GM10248 (cell line): ENCODE measurements at regions not wholly inside any gene's neighbourhood (a gene's known extent, or its start where the extent isn't known, plus 50 kb on each side); places are given as distances from the start of the nearest gene placed in this dataset.

ENCODE experiments used
- CTCF ChIA-PET: fragments of 300-600 bp; sonication (Branson Sonifier 250); formaldehyde crosslinking; extraction: SDS; loops from one replicate; lab custom pipeline; 2021; ENCODE audit warnings: antibody characterized with exemption; lab: Yijun Ruan, JAX
- POLR2A ChIA-PET: fragments of 350-650 bp; sonication (Branson Sonifier 250); formaldehyde crosslinking; extraction: SDS; loops from one replicate; lab custom pipeline; 2020; ENCODE audit warnings: antibody characterized with exemption; lab: Yijun Ruan, JAX
- DNase-seq: peaks from one replicate; pipeline ENCODE4 v3.0.0; 2012; ENCODE audit errors: extremely low spot score
- TF ChIP-seq, protein P1 (sequence below): IDR thresholded peaks from 2 replicates; pipeline ENCODE4 v1.5.1; 2012; ENCODE audit warnings: mild to moderate bottlenecking, low read depth; ENCODE audit errors: extremely low read depth, missing control alignments, control extremely low read depth

DNA sequence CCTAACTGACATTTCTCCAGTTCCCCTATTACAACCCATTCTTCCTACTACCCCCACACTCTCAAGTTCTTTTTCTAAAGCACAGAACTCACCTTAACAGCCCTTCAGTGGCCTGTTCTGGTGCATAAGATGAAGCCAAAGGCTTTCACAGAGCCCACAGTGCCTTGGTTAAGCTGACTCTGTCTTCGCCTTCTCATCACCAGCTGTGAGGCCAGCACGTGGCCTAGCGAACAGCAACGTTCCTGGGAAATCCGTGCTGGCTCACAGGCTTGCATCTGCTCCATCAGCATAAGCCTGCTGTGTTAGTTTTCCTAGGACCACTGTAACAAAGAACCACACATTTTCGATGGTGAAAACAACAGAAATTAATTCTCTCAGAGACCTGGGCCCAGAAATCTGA, 67.9 kb upstream of the LPAR1 start:
- DNase-seq = no peak
- ChIA-PET POLR2A (no interaction called here), CTCF (no interaction called here)
- TF ChIP-seq, protein P1, sequence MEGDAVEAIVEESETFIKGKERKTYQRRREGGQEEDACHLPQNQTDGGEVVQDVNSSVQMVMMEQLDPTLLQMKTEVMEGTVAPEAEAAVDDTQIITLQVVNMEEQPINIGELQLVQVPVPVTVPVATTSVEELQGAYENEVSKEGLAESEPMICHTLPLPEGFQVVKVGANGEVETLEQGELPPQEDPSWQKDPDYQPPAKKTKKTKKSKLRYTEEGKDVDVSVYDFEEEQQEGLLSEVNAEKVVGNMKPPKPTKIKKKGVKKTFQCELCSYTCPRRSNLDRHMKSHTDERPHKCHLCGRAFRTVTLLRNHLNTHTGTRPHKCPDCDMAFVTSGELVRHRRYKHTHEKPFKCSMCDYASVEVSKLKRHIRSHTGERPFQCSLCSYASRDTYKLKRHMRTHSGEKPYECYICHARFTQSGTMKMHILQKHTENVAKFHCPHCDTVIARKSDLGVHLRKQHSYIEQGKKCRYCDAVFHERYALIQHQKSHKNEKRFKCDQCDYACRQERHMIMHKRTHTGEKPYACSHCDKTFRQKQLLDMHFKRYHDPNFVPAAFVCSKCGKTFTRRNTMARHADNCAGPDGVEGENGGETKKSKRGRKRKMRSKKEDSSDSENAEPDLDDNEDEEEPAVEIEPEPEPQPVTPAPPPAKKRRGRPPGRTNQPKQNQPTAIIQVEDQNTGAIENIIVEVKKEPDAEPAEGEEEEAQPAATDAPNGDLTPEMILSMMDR = no peak

DNA sequence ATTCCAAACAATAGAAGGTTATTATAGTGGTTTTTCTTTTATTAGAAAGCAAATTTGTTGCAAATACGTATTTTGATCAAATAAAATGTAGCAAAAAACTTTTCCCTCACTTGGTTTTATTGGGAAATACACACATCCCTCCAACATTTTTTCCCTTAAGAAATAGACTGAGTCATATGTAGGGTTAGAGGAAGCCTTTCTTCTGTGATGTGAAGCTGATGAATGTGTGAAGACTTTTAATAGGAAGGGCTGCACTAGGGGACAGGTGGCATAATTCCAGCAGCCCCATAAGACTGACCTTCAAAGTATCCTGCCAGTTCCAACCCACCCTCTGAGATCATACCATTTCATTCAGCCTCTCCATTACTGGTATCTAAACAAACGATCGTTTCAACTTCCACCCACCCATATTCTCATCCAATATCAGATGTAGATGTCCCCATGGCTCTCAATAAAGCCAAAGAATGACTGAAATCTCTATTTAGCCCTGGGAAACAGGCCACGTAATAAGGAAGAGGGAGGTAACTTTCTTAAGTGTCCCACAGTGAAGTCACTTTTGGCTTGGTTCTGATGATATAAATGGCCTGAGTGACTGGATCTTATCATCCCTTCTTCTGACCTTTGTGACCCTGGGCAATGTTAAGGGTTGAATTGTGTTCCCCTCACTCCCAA, 64.7 kb upstream of the LPAR1 start:
- TF ChIP-seq, protein P1 = no peak
- DNase-seq = no peak
- ChIA-PET POLR2A (no interaction called here), CTCF (interaction anchor here (1.2 to 2.0 kb wide), 2 partner anchors 8 to 11 kb away, joined by 3 to 5 read pairs; no protein-coding TSS in a partner anchor)

DNA sequence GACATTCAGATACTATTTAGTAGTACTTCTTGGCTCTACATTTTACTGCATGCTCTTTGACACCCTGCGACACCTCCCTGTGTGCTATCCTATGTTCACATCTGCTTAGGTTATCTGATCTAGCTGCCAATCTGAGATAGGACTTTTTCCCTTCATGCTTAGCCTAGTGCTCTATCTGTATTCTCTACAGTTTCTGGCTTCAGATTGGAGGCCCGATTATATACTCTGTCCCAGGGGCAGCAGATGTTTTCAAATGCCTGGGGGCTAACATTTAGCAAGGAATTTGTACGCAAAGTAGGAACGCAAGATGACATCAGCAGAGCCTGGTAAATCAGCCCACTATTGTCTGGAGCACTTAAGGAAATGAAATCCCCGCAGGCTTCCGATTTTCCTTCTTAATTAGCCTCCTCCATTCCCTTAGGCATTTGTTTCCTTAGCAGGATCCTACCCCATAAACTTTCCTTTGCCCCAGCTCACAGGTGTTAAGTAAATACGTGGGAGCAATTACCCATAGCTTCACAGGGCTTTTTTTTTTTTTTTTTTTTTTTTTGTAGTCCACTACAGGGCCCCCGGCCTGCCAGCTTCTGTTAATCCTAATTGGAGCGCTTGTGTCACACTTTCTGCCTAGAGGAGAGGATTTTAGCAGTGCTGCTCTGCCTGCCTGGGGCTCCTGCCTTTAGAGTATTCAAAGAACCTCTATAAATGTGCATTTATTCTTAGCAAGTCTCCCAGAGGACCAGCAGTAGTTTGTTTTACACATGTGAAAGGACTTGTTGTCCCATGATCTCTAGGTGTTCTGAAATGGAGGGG, 61.1 kb upstream of the LPAR1 start:
- POLR2A ChIA-PET = interaction anchor here (0.7 kb wide), 1 partner anchor 10 kb away, joined by 4 read pairs; no protein-coding TSS in a partner anchor
- TF ChIP-seq, protein P1 = no peak
- no peak for DNase-seq
- CTCF ChIA-PET = interaction anchor here (0.9 kb wide), 1 partner anchor 13 kb away, joined by 3 read pairs; no protein-coding TSS in a partner anchor

DNA sequence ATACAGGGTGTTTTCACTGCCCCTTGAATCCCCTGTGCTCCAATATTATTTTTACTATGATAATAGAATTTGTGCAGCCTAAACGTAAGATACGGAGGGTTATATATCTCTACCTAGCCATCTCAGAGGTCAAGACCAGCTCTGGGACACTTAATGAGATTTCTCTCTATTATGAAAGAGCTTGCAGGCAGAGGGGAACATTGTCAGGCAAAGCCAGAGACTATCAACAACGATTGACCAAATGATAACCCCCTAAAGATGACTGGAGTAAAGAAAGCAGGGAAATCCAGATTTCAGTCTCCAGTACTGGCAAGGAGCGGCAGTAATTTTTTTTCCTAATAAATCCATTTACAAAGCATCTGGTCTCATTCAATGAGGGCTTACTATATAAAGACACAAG, 59.8 kb upstream of the LPAR1 start:
- ChIA-PET CTCF (interaction anchor here (0.9 kb wide), 2 partner anchors 12 to 15 kb away, joined by 3 read pairs; no protein-coding TSS in a partner anchor), POLR2A (no interaction called here)
- no peak for DNase-seq
- TF ChIP-seq, protein P1 = no peak

DNA sequence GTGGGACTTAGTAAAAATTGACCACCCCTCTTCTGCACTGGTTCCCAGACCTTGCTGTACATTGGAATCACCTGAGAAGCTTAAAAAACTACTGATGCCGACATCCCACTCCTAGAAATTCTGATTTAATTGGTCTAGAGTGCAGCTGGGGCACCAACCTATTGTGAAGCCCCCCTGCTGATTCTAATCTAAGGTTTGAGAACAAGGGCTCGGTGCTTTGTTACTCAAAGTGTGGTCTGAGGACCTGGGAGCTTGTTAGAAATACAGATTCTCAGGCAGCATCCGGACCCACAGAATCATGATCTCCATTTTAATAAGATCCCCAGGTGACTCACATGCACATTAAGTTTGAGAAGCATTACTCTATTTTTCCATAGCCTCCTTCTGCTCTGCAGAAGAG, 57.8 kb upstream of the LPAR1 start:
- ChIA-PET POLR2A (no interaction called here), CTCF (interaction anchor here (0.8 kb wide), 1 partner anchor 9 kb away, joined by 3 read pairs; no protein-coding TSS in a partner anchor)
- DNase-seq = no peak
- TF ChIP-seq, protein P1 = no peak

DNA sequence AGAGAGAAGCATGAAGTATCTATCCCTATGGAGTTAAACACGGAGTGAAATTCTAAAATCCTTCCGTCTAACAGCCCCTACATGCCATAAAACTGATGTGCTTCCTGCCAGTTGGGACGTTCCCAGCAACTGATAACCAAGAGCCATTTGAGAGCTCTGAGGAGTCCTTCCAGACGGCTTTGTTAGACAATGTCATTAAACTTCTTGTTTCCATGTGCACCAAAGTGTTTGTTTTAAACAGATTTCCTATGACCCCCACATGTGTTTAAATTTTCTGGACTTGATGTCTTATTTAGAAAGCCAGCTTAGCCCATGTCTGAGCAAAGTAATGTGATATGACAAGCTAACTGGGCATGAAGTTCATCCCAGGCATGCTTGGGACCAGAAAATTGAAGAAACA, 57.2 kb upstream of the LPAR1 start:
- no peak for DNase-seq
- TF ChIP-seq, protein P1 = no peak
- ChIA-PET POLR2A (no interaction called here), CTCF (no interaction called here)
